Tibial nerve (tissue), 4 donors: ENCODE measurements at regions not wholly inside any gene's neighbourhood (a gene's known extent, or its start where the extent isn't known, plus 50 kb on each side); places are given as distances from the start of the nearest gene placed in this dataset.

Experiments
- DNase-seq, 2 donors: peaks; one replicate each; pipeline ENCODE4 v3.0.0-alpha.2; 2019; ENCODE audit warnings: low spot score in 2 of 2
- H3K27ac ChIP-seq, 4 donors: fragments of 200-600 bp; sonication (generic) in 3 of 4; one replicate each; pipeline ENCODE4 v1.5.1; 2017 to 2019; ENCODE audit warnings: mild to moderate bottlenecking in 1 of 4
- H3K27me3 ChIP-seq, 2 donors: fragments of 200-600 bp; sonication (generic) in 1 of 2; one replicate each; pipeline versions ENCODE4 v1.5.1 to v1.6.0; 2017 to 2019
- H3K36me3 ChIP-seq, 3 donors: fragments of 200-600 bp; sonication (generic); one replicate each; pipeline ENCODE4 v1.5.1; 2018 to 2019
- H3K4me1 ChIP-seq, 4 donors: fragments of 200-600 bp; sonication (generic) in 3 of 4; one replicate each; pipeline ENCODE4 v1.5.1; 2017 to 2019
- H3K4me3 ChIP-seq, 4 donors: fragments of 200-600 bp; sonication (generic) in 3 of 4; one replicate each; pipeline ENCODE4 v1.5.1; 2017 to 2019; ENCODE audit warnings: mild to moderate bottlenecking in 1 of 4, moderate library complexity in 1 of 4
- H3K9me3 ChIP-seq, 4 donors: fragments of 200-600 bp; sonication (generic) in 3 of 4; one replicate each; pipeline ENCODE4 v1.5.1; 2017 to 2019
- EP300 ChIP-seq, 2 donors: sonication (generic); formaldehyde crosslinking; IDR thresholded peaks; one replicate each; pipeline ENCODE4 v1.6.1; 2017; ENCODE audit warnings: antibody characterized with exemption in 2 of 2, mild to moderate bottlenecking in 1 of 2
- POLR2A ChIP-seq, 2 donors: fragments of 450-650 bp; IDR thresholded peaks; one replicate each; pipeline ENCODE4 v1.6.1; 2017; ENCODE audit warnings: antibody characterized with exemption in 2 of 2, mild to moderate bottlenecking in 2 of 2, moderate library complexity in 2 of 2
- WGBS, 2 donors: methylation state at CpG; one replicate each; pipeline ENCODE4 v1.1.5; 2018; 5-methylcytosine and 5-hydroxymethylcytosine counted together
- TF ChIP-seq, protein P1 (sequence below), 5 experiments: fragments of 200-600 bp in 3 of 5; fragments of 450-650 bp in 2 of 5; sonication (generic) in 3 of 5; IDR thresholded peaks; one replicate each; pipeline ENCODE4 v1.5.1; 2016 to 2019; ENCODE audit warnings: antibody characterized with exemption in 5 of 5, mild to moderate bottlenecking in 3 of 5, moderate library complexity in 2 of 5

DNA sequence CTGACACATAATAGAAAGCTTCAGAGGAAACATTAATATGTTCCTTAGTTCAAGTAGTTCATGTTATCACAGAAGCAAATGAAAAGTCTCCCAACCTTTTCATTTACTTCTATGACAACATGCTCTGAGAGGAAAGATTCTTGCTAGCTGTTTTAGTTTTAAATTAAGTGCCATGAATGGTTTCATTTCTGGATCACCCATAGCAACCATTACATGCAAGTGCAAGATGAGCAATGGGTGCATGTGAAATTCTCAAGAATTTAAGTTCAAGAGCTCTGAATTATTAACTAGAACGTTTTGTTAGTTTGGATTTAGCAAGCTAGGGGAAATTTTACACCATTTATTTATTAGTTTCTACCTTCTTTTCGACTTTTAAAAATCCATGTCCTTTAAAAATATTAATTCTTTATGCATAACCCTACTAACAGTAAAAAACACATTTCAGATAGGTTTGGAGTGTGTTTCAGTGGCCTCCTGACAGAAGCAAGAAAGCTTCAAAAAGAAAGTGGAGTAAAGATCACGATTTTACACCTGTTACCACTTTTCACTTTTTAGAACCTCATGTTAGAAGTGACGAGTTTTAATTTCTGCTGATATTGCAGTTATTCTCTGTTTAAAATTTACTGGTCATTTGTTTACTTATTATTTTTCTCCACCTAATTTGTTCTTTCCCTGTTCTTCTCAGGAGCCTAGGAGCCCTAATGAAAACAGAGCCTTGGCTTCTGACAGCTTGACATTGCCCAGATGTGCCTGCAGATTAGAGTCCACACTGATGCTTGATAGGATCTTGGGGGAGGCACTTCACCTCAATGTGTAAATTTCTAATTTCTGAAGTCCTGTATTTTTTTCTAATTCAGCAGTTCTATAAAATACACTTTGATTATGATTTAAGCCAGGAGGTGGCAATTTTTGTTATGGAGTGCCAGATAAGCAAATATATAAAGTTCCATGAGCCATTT lies 995.3 kb upstream of the PHF14 start:
- Histone ChIP-seq H3K4me3 (no peak overlapping the region), H3K36me3 (no peaks in the 10 kb centered on the region), H3K4me1 (no peaks in the 10 kb centered on the region), H3K27ac (no peak overlapping the region), H3K27me3 (no peaks in the 10 kb centered on the region), H3K9me3 (no peaks in the 10 kb centered on the region)
- WGBS, 2 donors: 64% methylated on average over 4 of the region's 4 CpGs
- TF ChIP-seq EP300 (IDR thresholded peaks at IDR 0.05) (no peak), POLR2A (IDR thresholded peaks at IDR 0.05) (no peak)
- TF ChIP-seq, protein P1, sequence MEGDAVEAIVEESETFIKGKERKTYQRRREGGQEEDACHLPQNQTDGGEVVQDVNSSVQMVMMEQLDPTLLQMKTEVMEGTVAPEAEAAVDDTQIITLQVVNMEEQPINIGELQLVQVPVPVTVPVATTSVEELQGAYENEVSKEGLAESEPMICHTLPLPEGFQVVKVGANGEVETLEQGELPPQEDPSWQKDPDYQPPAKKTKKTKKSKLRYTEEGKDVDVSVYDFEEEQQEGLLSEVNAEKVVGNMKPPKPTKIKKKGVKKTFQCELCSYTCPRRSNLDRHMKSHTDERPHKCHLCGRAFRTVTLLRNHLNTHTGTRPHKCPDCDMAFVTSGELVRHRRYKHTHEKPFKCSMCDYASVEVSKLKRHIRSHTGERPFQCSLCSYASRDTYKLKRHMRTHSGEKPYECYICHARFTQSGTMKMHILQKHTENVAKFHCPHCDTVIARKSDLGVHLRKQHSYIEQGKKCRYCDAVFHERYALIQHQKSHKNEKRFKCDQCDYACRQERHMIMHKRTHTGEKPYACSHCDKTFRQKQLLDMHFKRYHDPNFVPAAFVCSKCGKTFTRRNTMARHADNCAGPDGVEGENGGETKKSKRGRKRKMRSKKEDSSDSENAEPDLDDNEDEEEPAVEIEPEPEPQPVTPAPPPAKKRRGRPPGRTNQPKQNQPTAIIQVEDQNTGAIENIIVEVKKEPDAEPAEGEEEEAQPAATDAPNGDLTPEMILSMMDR (IDR thresholded peaks at IDR 0.05): no peak
- no peak for DNase-seq

GRCh38 chr7:9981742-9982349 lies 991.8 kb upstream of the PHF14 start:
- TF ChIP-seq EP300 (IDR thresholded peaks at IDR 0.05) (no peak), POLR2A (IDR thresholded peaks at IDR 0.05) (no peak)
- TF ChIP-seq, protein P1 (IDR thresholded peaks at IDR 0.05): no peak
- DNase-seq: no peak
- Histone ChIP-seq H3K36me3 (no peaks in the 10 kb centered on the region), H3K4me3 (no peak overlapping the region), H3K4me1 (no peaks in the 10 kb centered on the region), H3K9me3 (no peaks in the 10 kb centered on the region), H3K27me3 (no peaks in the 10 kb centered on the region), H3K27ac (no peak overlapping the region)
- WGBS, 2 donors: 16 to 28% methylated on average over 2 of the region's 2 CpGs

DNA sequence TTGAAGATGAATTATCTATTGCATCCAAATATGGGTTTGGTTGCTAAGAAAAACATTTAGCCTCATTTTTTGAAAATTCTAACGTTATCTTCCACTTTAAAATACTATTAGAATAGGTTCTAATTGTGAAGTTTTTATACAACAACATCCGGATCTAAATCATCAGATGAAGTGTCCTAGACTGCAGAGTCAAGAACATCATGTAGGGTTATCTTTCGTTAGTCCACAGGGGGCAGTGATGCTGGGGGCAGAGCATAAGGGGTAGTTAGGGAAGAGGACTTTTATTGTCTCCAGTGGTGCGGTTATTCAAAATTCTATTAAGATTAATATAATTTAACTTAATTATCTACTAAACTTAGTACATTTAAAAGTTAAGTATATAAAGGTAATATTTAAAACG lies 990.6 kb upstream of the PHF14 start:
- no peak overlapping the region for H3K4me3 ChIP-seq

DNA sequence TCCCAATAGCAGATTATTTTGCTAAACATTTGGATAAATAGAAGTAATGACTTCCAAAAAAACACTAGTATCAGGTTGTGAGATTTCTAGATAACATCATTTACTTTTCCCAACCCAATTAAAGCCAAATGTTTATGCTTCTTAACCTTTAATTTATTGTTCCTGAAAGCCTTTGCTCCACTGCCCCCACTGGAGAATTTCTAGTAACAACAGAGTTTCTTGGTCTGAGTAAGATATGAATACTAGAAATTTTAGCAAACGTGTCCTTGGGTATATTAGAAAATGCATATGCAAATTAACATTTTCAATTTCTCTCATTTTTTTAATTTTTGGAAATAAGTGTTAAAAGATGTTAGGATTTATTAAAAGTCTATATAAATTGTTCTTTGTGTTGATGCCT lies 958.0 kb upstream of the PHF14 start:
- Histone ChIP-seq H3K27ac (no peak overlapping the region), H3K4me3 (no peak overlapping the region), H3K9me3 (peaks cover 0 to 5% (median 0%) of the 10 kb centered on the region in 4 donors), H3K36me3 (no peaks in the 10 kb centered on the region), H3K27me3 (no peaks in the 10 kb centered on the region), H3K4me1 (no peaks in the 10 kb centered on the region)
- DNase-seq: no peak
- WGBS, 2 donors: 29% methylated on average over 1 of the region's 1 CpG
- TF ChIP-seq POLR2A (IDR thresholded peaks at IDR 0.05): no peak
- no peak for TF ChIP-seq EP300 (IDR thresholded peaks at IDR 0.05)
- TF ChIP-seq, protein P1 (IDR thresholded peaks at IDR 0.05): no peak

More for the DNA sequence above, 990.6 kb upstream of the PHF14 start:
- WGBS, 2 donors: 74 to 80% methylated on average over 5 of the region's 5 CpGs
- no peak for DNase-seq
- Histone ChIP-seq H3K27ac (no peak overlapping the region), H3K4me1 (no peaks in the 10 kb centered on the region), H3K27me3 (no peaks in the 10 kb centered on the region), H3K9me3 (peaks cover 0 to 6% (median 0%) of the 10 kb centered on the region in 4 donors), H3K36me3 (no peaks in the 10 kb centered on the region)
- TF ChIP-seq, protein P1 (IDR thresholded peaks at IDR 0.05): no peak
- TF ChIP-seq EP300 (IDR thresholded peaks at IDR 0.05) (no peak), POLR2A (IDR thresholded peaks at IDR 0.05) (no peak)

DNA sequence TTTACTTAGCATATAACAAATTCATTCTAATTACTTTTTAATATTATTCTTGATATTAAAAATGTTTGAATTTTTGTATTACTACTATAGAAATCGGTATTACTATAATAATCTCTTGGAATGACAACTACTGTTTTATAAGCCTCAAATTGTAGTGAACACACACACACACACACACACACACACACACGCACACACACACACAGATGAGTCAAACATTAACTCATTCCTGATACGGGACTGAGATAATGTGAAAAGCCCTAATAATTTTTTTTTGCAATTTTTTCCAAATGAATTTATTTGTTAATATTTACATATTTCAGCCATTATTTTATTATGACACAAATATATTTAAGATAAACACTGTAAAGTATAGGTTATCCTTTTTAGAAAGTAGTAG lies 951.2 kb upstream of the PHF14 start:
- Histone ChIP-seq H3K9me3 (no peaks in the 10 kb centered on the region), H3K27me3 (no peaks in the 10 kb centered on the region), H3K27ac (no peak overlapping the region), H3K4me3 (no peak overlapping the region), H3K4me1 (no peaks in the 10 kb centered on the region), H3K36me3 (no peaks in the 10 kb centered on the region)
- 81 to 82% methylated on average over 3 of the region's 3 CpGs for WGBS, 2 donors
- no peak for DNase-seq
- TF ChIP-seq EP300 (IDR thresholded peaks at IDR 0.05): no peak
- TF ChIP-seq POLR2A (IDR thresholded peaks at IDR 0.05): no peak
- TF ChIP-seq, protein P1 (IDR thresholded peaks at IDR 0.05): no peak
